Lower lobe of right lung (tissue), 2 donors: ENCODE measurements at regions not wholly inside any gene's neighbourhood (a gene's known extent, or its start where the extent isn't known, plus 50 kb on each side); places are given as distances from the start of the nearest gene placed in this dataset.

Source experiments
- ATAC-seq, 2 donors: fragments of 200-7000 bp; cut with Tn5 transposase; one replicate each; pipeline ENCODE4 v1.9.1; 2020 to 2022; ENCODE audit warnings: mild to moderate bottlenecking in 2 of 2, moderate library complexity in 2 of 2
- DNase-seq: peaks from one replicate; pipeline ENCODE4 v3.0.0-alpha.2; 2020
- H3K27ac ChIP-seq: fragments of 200-600 bp; one replicate; pipeline ENCODE4 v1.8.0; 2022
- H3K27me3 ChIP-seq: fragments of 200-600 bp; one replicate; pipeline ENCODE4 v1.8.0; 2022; ENCODE audit warnings: low read depth
- H3K36me3 ChIP-seq: fragments of 200-600 bp; one replicate; pipeline ENCODE4 v1.8.0; 2022; ENCODE audit warnings: mild to moderate bottlenecking
- H3K4me1 ChIP-seq: fragments of 200-600 bp; one replicate; pipeline ENCODE4 v1.8.0; 2022
- H3K4me3 ChIP-seq: fragments of 200-600 bp; one replicate; pipeline ENCODE4 v1.8.0; 2022; ENCODE audit warnings: mild to moderate bottlenecking
- H3K9me3 ChIP-seq: fragments of 200-600 bp; one replicate; pipeline ENCODE4 v1.8.0; 2022
- intact Hi-C: fragments of 100-400 bp; cut with DNase I; formaldehyde crosslinking; loops from one replicate; pipeline ENCODE4 v1.11.0; 2022
- TF ChIP-seq, protein P1 (sequence below): fragments of 200-600 bp; IDR thresholded peaks from one replicate; pipeline ENCODE4 v1.8.0; 2022; ENCODE audit warnings: antibody characterized with exemption, mild to moderate bottlenecking
- donor health status: DM: no; HTN: yes; CAD: no; lungs with severe emphysema.

GRCh38 chr5:118593003-118593328 is 395.4 kb downstream of the DTWD2 start:
- Histone ChIP-seq H3K27ac (no peak overlapping the region), H3K36me3 (no peaks in the 10 kb centered on the region), H3K4me1 (no peaks in the 10 kb centered on the region), H3K9me3 (no peaks in the 10 kb centered on the region), H3K4me3 (no peak overlapping the region), H3K27me3 (no peaks in the 10 kb centered on the region)
- intact Hi-C loops, result no loop called here
- no peak for ATAC-seq
- DNase-seq, result no peak
- TF ChIP-seq, protein P1, sequence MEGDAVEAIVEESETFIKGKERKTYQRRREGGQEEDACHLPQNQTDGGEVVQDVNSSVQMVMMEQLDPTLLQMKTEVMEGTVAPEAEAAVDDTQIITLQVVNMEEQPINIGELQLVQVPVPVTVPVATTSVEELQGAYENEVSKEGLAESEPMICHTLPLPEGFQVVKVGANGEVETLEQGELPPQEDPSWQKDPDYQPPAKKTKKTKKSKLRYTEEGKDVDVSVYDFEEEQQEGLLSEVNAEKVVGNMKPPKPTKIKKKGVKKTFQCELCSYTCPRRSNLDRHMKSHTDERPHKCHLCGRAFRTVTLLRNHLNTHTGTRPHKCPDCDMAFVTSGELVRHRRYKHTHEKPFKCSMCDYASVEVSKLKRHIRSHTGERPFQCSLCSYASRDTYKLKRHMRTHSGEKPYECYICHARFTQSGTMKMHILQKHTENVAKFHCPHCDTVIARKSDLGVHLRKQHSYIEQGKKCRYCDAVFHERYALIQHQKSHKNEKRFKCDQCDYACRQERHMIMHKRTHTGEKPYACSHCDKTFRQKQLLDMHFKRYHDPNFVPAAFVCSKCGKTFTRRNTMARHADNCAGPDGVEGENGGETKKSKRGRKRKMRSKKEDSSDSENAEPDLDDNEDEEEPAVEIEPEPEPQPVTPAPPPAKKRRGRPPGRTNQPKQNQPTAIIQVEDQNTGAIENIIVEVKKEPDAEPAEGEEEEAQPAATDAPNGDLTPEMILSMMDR, result no peak

DNA sequence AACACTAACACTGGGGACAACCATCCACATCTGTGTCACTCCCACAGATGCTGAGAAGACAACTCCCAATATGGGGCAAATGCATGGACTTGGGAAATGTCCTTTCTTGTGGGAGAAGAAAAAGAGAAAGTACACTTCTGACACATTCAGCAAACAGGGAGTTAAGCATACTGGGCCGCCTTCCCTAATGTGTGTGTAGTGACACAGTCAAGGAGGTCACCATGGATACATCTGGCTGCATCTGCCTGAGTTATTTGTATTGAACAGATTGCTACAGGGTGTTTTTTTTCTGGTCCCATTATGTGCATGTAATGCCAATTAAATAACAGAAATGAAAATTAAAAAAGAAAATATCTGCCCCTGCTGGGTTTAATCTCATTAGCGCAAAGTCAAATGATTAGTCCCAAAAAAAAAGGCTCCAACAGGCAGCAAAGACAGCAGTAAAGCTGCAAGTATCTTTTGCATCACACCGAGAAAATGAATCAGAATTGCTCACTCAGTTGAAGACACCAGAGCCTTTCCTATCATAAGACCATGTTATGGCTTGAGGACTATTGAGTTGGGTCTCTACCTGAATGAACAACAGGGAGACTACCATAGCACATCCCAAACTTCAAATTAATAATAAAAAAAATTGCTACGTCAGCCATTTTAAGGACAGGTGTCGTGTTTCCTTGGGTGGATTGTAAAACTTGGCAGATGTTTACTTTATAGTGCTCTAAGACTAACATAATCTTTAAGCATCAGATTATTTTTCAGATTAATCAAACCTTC is 395.9 kb downstream of the DTWD2 start:
- TF ChIP-seq, protein P1, result no peak

GRCh38 chr5:118590806-118591205 is 397.5 kb downstream of the DTWD2 start:
- ATAC-seq (no peak), DNase-seq (no peak)
- H3K4me1 ChIP-seq, result no peaks in the 10 kb centered on the region
- no peaks in the 10 kb centered on the region for H3K27me3 ChIP-seq
- H3K4me3 ChIP-seq, result no peak overlapping the region
- intact Hi-C loops, result no loop called here
- H3K27ac ChIP-seq, result no peak overlapping the region
- H3K9me3 ChIP-seq, result no peaks in the 10 kb centered on the region
- H3K36me3 ChIP-seq, result no peaks in the 10 kb centered on the region
- TF ChIP-seq, protein P1, result no peak

More for the DNA sequence above, 395.9 kb downstream of the DTWD2 start:
- Histone ChIP-seq H3K36me3 (no peaks in the 10 kb centered on the region), H3K9me3 (no peaks in the 10 kb centered on the region), H3K4me3 (no peak overlapping the region), H3K27ac (no peak overlapping the region), H3K27me3 (no peaks in the 10 kb centered on the region), H3K4me1 (no peaks in the 10 kb centered on the region)
- no peak for ATAC-seq
- intact Hi-C loops, result no loop called here
- no peak for DNase-seq

DNA sequence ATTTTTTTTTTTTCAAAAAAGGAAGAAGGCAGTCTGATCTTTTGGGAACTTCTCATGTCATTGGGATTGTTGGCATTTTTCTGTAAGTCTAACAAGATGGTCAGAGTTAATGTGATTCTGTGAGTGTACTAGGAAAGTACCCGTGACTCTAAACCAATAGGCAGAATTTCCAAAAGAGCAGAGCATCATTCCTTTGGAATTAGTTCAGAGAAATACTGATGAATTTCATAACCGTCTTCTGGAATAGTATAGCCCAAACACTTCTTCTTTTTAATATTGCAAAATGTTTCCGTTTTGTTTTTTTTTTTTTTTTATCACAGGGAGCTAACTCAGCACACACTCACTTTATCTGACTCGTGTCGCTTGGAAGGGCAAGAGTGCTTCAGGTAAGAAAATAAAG is 407.4 kb downstream of the DTWD2 start:
- H3K4me1 ChIP-seq, result no peaks in the 10 kb centered on the region
- H3K27ac ChIP-seq, result no peak overlapping the region
- ATAC-seq, result peak in 1 of 2 donors; percentile 19
- H3K36me3 ChIP-seq, result no peaks in the 10 kb centered on the region
- H3K4me3 ChIP-seq, result no peak overlapping the region
- DNase-seq, result no peak
- no peaks in the 10 kb centered on the region for H3K27me3 ChIP-seq
- TF ChIP-seq, protein P1, result no peak
- intact Hi-C loops, result no loop called here
- no peaks in the 10 kb centered on the region for H3K9me3 ChIP-seq

DNA sequence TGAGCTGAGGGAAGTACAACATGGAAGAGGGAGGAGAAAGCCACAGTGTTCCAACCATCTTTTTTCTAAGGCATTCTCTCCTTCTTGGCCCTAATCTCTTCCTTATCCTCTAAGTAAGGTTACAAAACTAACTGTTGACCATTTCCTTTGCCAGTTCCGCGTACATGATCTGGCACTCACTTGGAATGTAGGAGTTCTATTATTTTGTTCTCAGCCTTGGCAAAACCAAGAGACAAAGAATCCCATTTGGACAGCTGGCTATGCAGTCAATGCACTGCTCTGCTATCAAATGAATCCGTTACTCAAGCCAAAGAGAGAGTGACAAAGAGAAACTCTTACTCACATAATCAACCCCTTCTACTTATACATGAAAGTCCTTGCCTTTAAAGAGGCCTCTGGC is 410.3 kb downstream of the DTWD2 start:
- Histone ChIP-seq H3K4me1 (no peaks in the 10 kb centered on the region), H3K27ac (peak overlapping the region; percentile 13), H3K36me3 (no peaks in the 10 kb centered on the region), H3K27me3 (no peaks in the 10 kb centered on the region), H3K9me3 (no peaks in the 10 kb centered on the region), H3K4me3 (no peak overlapping the region)
- TF ChIP-seq, protein P1, result no peak
- ATAC-seq (no peak), DNase-seq (no peak)
- intact Hi-C loops, result no loop called here
